SK-N-SH treated with all-trans-retinoic acid at 6 μM for 48 hours (cell line): ENCODE measurements at regions not wholly inside any gene's neighbourhood (a gene's known extent, or its start where the extent isn't known, plus 50 kb on each side); places are given as distances from the start of the nearest gene placed in this dataset.

Experiments used
- ATAC-seq: fragments of 200-7000 bp; cut with Tn5 transposase; 3 replicates; pipeline ENCODE4 v1.9.1; 2020; ENCODE audit warnings: mild to moderate bottlenecking, moderate library complexity
- ARNTL ChIP-seq: fragments of 450-650 bp; formaldehyde crosslinking; IDR thresholded peaks from 2 replicates; pipeline ENCODE4 v1.5.0; 2020; ENCODE audit warnings: low read depth, mild to moderate bottlenecking, moderate library complexity, borderline replicate concordance
- BACH2 ChIP-seq: fragments of 250-450 bp; sonication (Bioruptor Pico); IDR thresholded peaks from 2 replicates; pipeline ENCODE4 v1.9.0; 2021; ENCODE audit warnings: mild to moderate bottlenecking, borderline replicate concordance
- CSDC2 ChIP-seq: fragments of 250-450 bp; sonication (Bioruptor Pico); IDR thresholded peaks from 2 replicates; pipeline ENCODE4 v1.5.0; 2020; ENCODE audit warnings: mild to moderate bottlenecking, moderate library complexity
- ESRRG ChIP-seq: fragments of 250-450 bp; sonication (Bioruptor Pico); IDR thresholded peaks from 2 replicates; pipeline ENCODE4 v1.6.1; 2021; ENCODE audit warnings: mild to moderate bottlenecking
- GLIS3 ChIP-seq: fragments of 250-450 bp; sonication (Bioruptor Pico); IDR thresholded peaks from 2 replicates; pipeline ENCODE4 v1.5.0; 2020; ENCODE audit warnings: mild to moderate bottlenecking, moderate library complexity
- ISL1 ChIP-seq: fragments of 250-450 bp; sonication (Bioruptor Pico); IDR thresholded peaks from 2 replicates; pipeline ENCODE4 v2.1.2; 2022; ENCODE audit warnings: mild to moderate bottlenecking, moderate library complexity
- OSR1 ChIP-seq: fragments of 250-450 bp; sonication (Bioruptor Pico); IDR thresholded peaks from 2 replicates; pipeline ENCODE4 v1.8.0; 2022; ENCODE audit warnings: moderate library complexity, mild to moderate bottlenecking, inconsistent platforms
- PPARA ChIP-seq: fragments of 250-450 bp; sonication (Bioruptor Pico); IDR thresholded peaks from 2 replicates; pipeline ENCODE4 v1.5.0; 2020; ENCODE audit warnings: mild to moderate bottlenecking, borderline replicate concordance
- RARB ChIP-seq: fragments of 250-450 bp; sonication (Bioruptor Pico); IDR thresholded peaks from 2 replicates; pipeline ENCODE4 v1.8.0; 2021; ENCODE audit warnings: mild to moderate bottlenecking, moderate library complexity
- SNAI2 ChIP-seq: fragments of 250-450 bp; sonication (Bioruptor Pico); IDR thresholded peaks from 2 replicates; pipeline ENCODE4 v1.5.0; 2020; ENCODE audit warnings: mild to moderate bottlenecking, moderate library complexity
- TCF4 ChIP-seq: fragments of 250-450 bp; sonication (Bioruptor Pico); IDR thresholded peaks from 2 replicates; pipeline ENCODE4 v1.8.0; 2021; ENCODE audit warnings: mild to moderate bottlenecking, moderate library complexity, borderline replicate concordance
- TOX ChIP-seq: fragments of 250-450 bp; sonication (Bioruptor Pico); IDR thresholded peaks from 2 replicates; pipeline ENCODE4 v1.8.0; 2021; ENCODE audit warnings: mild to moderate bottlenecking, moderate library complexity, borderline replicate concordance
- TSHZ2 ChIP-seq: fragments of 250-450 bp; sonication (Bioruptor Pico); IDR thresholded peaks from 2 replicates; pipeline ENCODE4 v1.5.0; 2020; ENCODE audit warnings: mild to moderate bottlenecking, moderate library complexity
- ZC3H10 ChIP-seq: fragments of 250-450 bp; sonication (Bioruptor Pico); IDR thresholded peaks from 2 replicates; pipeline ENCODE4 v1.5.1; 2021; ENCODE audit warnings: mild to moderate bottlenecking, moderate library complexity
- ZFP3 ChIP-seq: fragments of 250-450 bp; sonication (Bioruptor Pico); IDR thresholded peaks from 2 replicates; pipeline ENCODE4 v1.5.0; 2020; ENCODE audit warnings: mild to moderate bottlenecking, moderate library complexity
- ZNF565 ChIP-seq: fragments of 450-650 bp; formaldehyde crosslinking; conservative IDR thresholded peaks from 2 replicates; pipeline ENCODE4 v1.5.0; 2020; ENCODE audit warnings: low read depth, mild to moderate bottlenecking, moderate library complexity
- ZNF70 ChIP-seq: fragments of 450-650 bp; formaldehyde crosslinking; IDR thresholded peaks from 2 replicates; pipeline ENCODE4 v1.5.0; 2020; ENCODE audit warnings: mild to moderate bottlenecking, moderate library complexity
- ZNF8 ChIP-seq: fragments of 450-650 bp; formaldehyde crosslinking; IDR thresholded peaks from 2 replicates; pipeline ENCODE4 v1.5.0; 2020; ENCODE audit warnings: mild to moderate bottlenecking, moderate library complexity
- TF ChIP-seq, protein P1 (sequence below): fragments of 250-450 bp; sonication (Bioruptor Pico); IDR thresholded peaks from 2 replicates; pipeline ENCODE4 v1.8.0; 2020; ENCODE audit warnings: mild to moderate bottlenecking, moderate library complexity, borderline replicate concordance
- TF ChIP-seq, protein P2 (sequence below): fragments of 250-450 bp; sonication (Bioruptor Pico); IDR thresholded peaks from 2 replicates; pipeline ENCODE4 v1.8.0; 2021; ENCODE audit warnings: low read depth, mild to moderate bottlenecking, moderate library complexity, borderline replicate concordance
- TF ChIP-seq, protein P3 (sequence below): fragments of 250-450 bp; sonication (Bioruptor Pico); IDR thresholded peaks from 2 replicates; pipeline ENCODE4 v1.5.1; 2020; ENCODE audit warnings: low read depth, mild to moderate bottlenecking, moderate library complexity
- TF ChIP-seq, protein P4 (sequence below): fragments of 250-450 bp; sonication (Bioruptor Pico); IDR thresholded peaks from 2 replicates; pipeline ENCODE4 v1.5.1; 2021; ENCODE audit warnings: mild to moderate bottlenecking, moderate library complexity

GRCh38 chr17:13127921-13128602 is 110.2 kb upstream of the ELAC2 start (continued):
- TF ChIP-seq TOX (no peak), PPARA (no peak)

GRCh38 chr17:13120864-13121263 is 103.0 kb upstream of the ELAC2 start:
- no peak for ATAC-seq
- TF ChIP-seq ZNF8 (CRISPR knock-in tag) (no peak), ZFP3 (CRISPR knock-in tag) (no peak), OSR1 (CRISPR knock-in tag) (no peak), ESRRG (no peak), ZNF70 (CRISPR knock-in tag) (no peak), ZC3H10 (CRISPR knock-in tag) (no peak), RARB (CRISPR knock-in tag) (no peak), ARNTL (CRISPR knock-in tag) (no peak), CSDC2 (no peak), PPARA (no peak), GLIS3 (CRISPR knock-in tag) (no peak), SNAI2 (CRISPR knock-in tag) (no peak), ZNF565 (no peak)
- TF ChIP-seq, protein P1, sequence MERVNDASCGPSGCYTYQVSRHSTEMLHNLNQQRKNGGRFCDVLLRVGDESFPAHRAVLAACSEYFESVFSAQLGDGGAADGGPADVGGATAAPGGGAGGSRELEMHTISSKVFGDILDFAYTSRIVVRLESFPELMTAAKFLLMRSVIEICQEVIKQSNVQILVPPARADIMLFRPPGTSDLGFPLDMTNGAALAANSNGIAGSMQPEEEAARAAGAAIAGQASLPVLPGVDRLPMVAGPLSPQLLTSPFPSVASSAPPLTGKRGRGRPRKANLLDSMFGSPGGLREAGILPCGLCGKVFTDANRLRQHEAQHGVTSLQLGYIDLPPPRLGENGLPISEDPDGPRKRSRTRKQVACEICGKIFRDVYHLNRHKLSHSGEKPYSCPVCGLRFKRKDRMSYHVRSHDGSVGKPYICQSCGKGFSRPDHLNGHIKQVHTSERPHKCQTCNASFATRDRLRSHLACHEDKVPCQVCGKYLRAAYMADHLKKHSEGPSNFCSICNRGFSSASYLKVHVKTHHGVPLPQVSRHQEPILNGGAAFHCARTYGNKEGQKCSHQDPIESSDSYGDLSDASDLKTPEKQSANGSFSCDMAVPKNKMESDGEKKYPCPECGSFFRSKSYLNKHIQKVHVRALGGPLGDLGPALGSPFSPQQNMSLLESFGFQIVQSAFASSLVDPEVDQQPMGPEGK, result no peak
- TF ChIP-seq, protein P2, sequence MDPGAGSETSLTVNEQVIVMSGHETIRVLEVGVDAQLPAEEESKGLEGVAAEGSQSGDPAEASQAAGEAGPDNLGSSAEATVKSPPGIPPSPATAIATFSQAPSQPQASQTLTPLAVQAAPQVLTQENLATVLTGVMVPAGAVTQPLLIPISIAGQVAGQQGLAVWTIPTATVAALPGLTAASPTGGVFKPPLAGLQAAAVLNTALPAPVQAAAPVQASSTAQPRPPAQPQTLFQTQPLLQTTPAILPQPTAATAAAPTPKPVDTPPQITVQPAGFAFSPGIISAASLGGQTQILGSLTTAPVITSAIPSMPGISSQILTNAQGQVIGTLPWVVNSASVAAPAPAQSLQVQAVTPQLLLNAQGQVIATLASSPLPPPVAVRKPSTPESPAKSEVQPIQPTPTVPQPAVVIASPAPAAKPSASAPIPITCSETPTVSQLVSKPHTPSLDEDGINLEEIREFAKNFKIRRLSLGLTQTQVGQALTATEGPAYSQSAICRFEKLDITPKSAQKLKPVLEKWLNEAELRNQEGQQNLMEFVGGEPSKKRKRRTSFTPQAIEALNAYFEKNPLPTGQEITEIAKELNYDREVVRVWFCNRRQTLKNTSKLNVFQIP (CRISPR knock-in tag), result no peak
- TF ChIP-seq, protein P3, sequence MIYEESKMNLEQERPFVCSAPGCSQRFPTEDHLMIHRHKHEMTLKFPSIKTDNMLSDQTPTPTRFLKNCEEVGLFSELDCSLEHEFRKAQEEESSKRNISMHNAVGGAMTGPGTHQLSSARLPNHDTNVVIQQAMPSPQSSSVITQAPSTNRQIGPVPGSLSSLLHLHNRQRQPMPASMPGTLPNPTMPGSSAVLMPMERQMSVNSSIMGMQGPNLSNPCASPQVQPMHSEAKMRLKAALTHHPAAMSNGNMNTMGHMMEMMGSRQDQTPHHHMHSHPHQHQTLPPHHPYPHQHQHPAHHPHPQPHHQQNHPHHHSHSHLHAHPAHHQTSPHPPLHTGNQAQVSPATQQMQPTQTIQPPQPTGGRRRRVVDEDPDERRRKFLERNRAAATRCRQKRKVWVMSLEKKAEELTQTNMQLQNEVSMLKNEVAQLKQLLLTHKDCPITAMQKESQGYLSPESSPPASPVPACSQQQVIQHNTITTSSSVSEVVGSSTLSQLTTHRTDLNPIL (CRISPR knock-in tag), result no peak

DNA sequence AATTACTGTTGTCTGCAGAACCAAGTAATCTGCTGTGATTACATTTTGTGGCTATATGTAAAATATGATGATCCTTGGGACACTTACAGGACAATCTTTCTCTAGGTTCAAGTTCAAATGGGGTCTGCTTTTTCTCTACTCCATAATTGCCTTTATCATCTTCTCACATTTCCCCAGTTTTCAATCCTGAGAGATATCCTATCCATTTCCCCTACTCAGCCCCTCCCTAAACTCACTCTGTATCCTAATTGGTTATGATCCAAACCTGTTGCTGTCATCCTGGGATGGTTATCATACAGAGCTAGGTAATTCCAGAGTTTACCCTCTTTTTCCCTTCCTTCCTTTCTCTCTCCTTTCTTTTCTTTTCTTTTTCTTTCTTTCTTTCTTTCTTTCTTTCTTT is 100.5 kb upstream of the ELAC2 start:
- ATAC-seq, result no peak
- TF ChIP-seq, protein P4, sequence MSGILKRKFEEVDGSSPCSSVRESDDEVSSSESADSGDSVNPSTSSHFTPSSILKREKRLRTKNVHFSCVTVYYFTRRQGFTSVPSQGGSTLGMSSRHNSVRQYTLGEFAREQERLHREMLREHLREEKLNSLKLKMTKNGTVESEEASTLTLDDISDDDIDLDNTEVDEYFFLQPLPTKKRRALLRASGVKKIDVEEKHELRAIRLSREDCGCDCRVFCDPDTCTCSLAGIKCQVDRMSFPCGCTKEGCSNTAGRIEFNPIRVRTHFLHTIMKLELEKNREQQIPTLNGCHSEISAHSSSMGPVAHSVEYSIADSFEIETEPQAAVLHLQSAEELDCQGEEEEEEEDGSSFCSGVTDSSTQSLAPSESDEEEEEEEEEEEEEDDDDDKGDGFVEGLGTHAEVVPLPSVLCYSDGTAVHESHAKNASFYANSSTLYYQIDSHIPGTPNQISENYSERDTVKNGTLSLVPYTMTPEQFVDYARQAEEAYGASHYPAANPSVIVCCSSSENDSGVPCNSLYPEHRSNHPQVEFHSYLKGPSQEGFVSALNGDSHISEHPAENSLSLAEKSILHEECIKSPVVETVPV (CRISPR knock-in tag), result no peak
- TF ChIP-seq OSR1 (CRISPR knock-in tag), result no peak
- TF ChIP-seq, protein P3 (CRISPR knock-in tag), result no peak
- no peak for TF ChIP-seq CSDC2
- TF ChIP-seq RARB (CRISPR knock-in tag), result no peak
- no peak for TF ChIP-seq BACH2
- no peak for TF ChIP-seq ARNTL (CRISPR knock-in tag)
- TF ChIP-seq SNAI2 (CRISPR knock-in tag), result no peak
- no peak for TF ChIP-seq TSHZ2 (CRISPR knock-in tag)
- TF ChIP-seq, protein P1, result no peak
- no peak for TF ChIP-seq GLIS3 (CRISPR knock-in tag)
- TF ChIP-seq ZNF565, result no peak
- TF ChIP-seq, protein P2 (CRISPR knock-in tag), result no peak
- no peak for TF ChIP-seq ZC3H10 (CRISPR knock-in tag)
- no peak for TF ChIP-seq ZFP3 (CRISPR knock-in tag)
- TF ChIP-seq TCF4 (CRISPR knock-in tag), result no peak
- TF ChIP-seq ZNF70 (CRISPR knock-in tag), result no peak
- TF ChIP-seq PPARA, result no peak
- TF ChIP-seq ESRRG, result no peak
- TF ChIP-seq ISL1, result no peak
